ENCODE measurements at regions not wholly inside any gene's neighbourhood (a gene's known extent, or its start where the extent isn't known, plus 50 kb on each side); places are given as distances from the start of the nearest gene placed in this dataset.

DNA sequence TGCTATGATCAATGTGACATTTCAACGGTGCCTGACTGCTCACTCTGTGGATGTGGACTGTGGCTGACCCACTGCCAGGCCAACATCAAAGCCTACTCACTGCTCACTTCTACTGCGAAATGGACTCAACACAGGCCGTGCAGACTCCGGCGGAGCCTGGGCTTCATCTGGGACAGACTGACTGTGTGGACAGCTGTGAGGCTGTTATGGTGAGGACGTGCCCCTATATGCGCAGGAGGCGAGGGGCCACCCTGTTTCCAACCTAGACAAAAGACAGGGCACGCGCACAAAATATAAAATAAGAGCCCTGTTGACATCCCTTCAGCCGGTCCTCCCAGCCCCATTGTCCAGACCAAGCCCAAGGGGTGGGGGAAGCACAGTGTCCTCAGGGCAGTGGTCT, 514.4 kb upstream of the RAB6C start:
- whole genome bisulfite sequencing (ENCODE audit: low lambda C conversion rate) = 48% methylated on average over 8 of the region's 11 CpGs
- H3K4me2 ChIP-seq (ENCODE audit: low read depth, low read length) = no peak overlapping the region
- no peak for ATAC-seq
- no peak overlapping the region for H2AFZ ChIP-seq (ENCODE audit: low read length)
- intact Hi-C loops (cut with micrococcal nuclease; ENCODE audit: unreplicated experiment) = no loop called here
- no peaks in the 10 kb centered on the region for H3K9me3 ChIP-seq (ENCODE audit: low read length)
- no peaks in the 10 kb centered on the region for H3K36me3 ChIP-seq (replicated peaks in 1 of 2; ENCODE audit: control insufficient read depth in 1 of 2, insufficient read depth in 2 of 2, low read length in 2 of 2)
- no TSS peak for BruUV-seq (replicated peaks)
- ChIA-PET POLR2A (no interaction called here), CTCF (ENCODE audit: low intra/inter-chr PET ratio, low total read pairs) (no interaction called here)
- FAIRE-seq = no peak
- H4K20me1 ChIP-seq (ENCODE audit: insufficient read depth, low read length) = no peaks in the 10 kb centered on the region
- H3K79me2 ChIP-seq (ENCODE audit: insufficient read depth, low read length) = no peaks in the 10 kb centered on the region
- in situ Hi-C loops (cut with HindIII; ENCODE audit: extremely low pct_ligation_motif_present, low pct_unique_long_range_greater_than_20kb) = no loop called here
- H3K4me3 ChIP-seq (replicated peaks in 1 of 3; ENCODE audit: insufficient read depth in 1 of 3, low read depth in 2 of 3, low read length in 3 of 3) = no peak overlapping the region
- DNase-seq (ENCODE audit: low spot score) = no peak
- H3K27me3 ChIP-seq (ENCODE audit: control insufficient read depth in 1 of 2, insufficient read depth in 2 of 2, low read length in 2 of 2) = peaks cover 0 to 3% of the 10 kb centered on the region in 2 experiments; a peak in 2 of 5 replicates
- H3K27ac ChIP-seq (ENCODE audit: extremely low read length, insufficient read depth, low read length) = no peak overlapping the region
- H3K4me1 ChIP-seq (ENCODE audit: insufficient read depth, low read length) = no peaks in the 10 kb centered on the region
- H3K9ac ChIP-seq (ENCODE audit: insufficient read depth, low read depth, low read length) = no peak overlapping the region
- TF ChIP-seq, protein P1, sequence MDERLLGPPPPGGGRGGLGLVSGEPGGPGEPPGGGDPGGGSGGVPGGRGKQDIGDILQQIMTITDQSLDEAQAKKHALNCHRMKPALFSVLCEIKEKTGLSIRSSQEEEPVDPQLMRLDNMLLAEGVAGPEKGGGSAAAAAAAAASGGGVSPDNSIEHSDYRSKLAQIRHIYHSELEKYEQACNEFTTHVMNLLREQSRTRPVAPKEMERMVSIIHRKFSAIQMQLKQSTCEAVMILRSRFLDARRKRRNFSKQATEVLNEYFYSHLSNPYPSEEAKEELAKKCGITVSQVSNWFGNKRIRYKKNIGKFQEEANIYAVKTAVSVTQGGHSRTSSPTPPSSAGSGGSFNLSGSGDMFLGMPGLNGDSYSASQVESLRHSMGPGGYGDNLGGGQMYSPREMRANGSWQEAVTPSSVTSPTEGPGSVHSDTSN (CRISPR knock-in tag; IDR thresholded peaks at IDR 0.05) = no peak
- TF ChIP-seq, protein P2, sequence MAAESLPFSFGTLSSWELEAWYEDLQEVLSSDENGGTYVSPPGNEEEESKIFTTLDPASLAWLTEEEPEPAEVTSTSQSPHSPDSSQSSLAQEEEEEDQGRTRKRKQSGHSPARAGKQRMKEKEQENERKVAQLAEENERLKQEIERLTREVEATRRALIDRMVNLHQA (CRISPR knock-in tag; IDR thresholded peaks at IDR 0.05) = no peak
- TF ChIP-seq ZNF772 (CRISPR knock-in tag; IDR thresholded peaks at IDR 0.05) (no peak), CBX1 (IDR thresholded peaks at IDR 0.05; ENCODE audit: low read depth) (no peak), SRSF1 (optimal IDR thresholded peaks at IDR 0.05; ENCODE audit: low read depth, low read length) (no peak), SALL1 (CRISPR knock-in tag; IDR thresholded peaks at IDR 0.05) (no peak), SMARCE1 (IDR thresholded peaks at IDR 0.05; ENCODE audit: borderline replicate concordance) (no peak), IRX3 (CRISPR knock-in tag; IDR thresholded peaks at IDR 0.05; ENCODE audit: borderline replicate concordance, low read depth) (no peak), GPN1 (CRISPR knock-in tag; IDR thresholded peaks at IDR 0.05; ENCODE audit: borderline replicate concordance) (no peak), SALL2 (CRISPR knock-in tag; IDR thresholded peaks at IDR 0.05) (no peak), ZNF552 (CRISPR knock-in tag; IDR thresholded peaks at IDR 0.05; ENCODE audit: borderline replicate concordance) (no peak)
- TF ChIP-seq, protein P3, sequence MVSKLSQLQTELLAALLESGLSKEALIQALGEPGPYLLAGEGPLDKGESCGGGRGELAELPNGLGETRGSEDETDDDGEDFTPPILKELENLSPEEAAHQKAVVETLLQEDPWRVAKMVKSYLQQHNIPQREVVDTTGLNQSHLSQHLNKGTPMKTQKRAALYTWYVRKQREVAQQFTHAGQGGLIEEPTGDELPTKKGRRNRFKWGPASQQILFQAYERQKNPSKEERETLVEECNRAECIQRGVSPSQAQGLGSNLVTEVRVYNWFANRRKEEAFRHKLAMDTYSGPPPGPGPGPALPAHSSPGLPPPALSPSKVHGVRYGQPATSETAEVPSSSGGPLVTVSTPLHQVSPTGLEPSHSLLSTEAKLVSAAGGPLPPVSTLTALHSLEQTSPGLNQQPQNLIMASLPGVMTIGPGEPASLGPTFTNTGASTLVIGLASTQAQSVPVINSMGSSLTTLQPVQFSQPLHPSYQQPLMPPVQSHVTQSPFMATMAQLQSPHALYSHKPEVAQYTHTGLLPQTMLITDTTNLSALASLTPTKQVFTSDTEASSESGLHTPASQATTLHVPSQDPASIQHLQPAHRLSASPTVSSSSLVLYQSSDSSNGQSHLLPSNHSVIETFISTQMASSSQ (IDR thresholded peaks at IDR 0.05; ENCODE audit: low read depth) = no peak
- TF ChIP-seq, protein P3 (CRISPR knock-in tag; IDR thresholded peaks at IDR 0.05; ENCODE audit: borderline replicate concordance) = no peak
